GM18873 (cell line): ENCODE measurements at regions not wholly inside any gene's neighbourhood (a gene's known extent, or its start where the extent isn't known, plus 50 kb on each side); places are given as distances from the start of the nearest gene placed in this dataset.
A peak's percentile ranks its signal among the peaks of the same experiment; 100 is the strongest.

Source experiments
- ATAC-seq: cut with Tn5 transposase; IDR thresholded peaks from one replicate; pipeline ENCODE4 v1.9.1; 2021; ENCODE audit warnings: mild to moderate bottlenecking, moderate library complexity, moderate number of reproducible peaks; ENCODE audit not compliant: unreplicated experiment, low FRiP score

GRCh38 chr5:116674881-116675625 is 100.4 kb upstream of the SEMA6A start:
- no peak for ATAC-seq

GRCh38 chr5:116673453-116673852 is 98.8 kb upstream of the SEMA6A start:
- ATAC-seq = no peak

GRCh38 chr5:116672203-116672602 is 97.6 kb upstream of the SEMA6A start:
- ATAC-seq = no peak

GRCh38 chr5:116671211-116671736 is 96.7 kb upstream of the SEMA6A start:
- ATAC-seq = peak; percentile 98

- no peak for ATAC-seq
These were observed 94.8 kb upstream of the SEMA6A start for GRCh38 chr5:116669261-116670031.

GRCh38 chr5:116668390-116668789 is 93.8 kb upstream of the SEMA6A start:
- no peak for ATAC-seq

- ATAC-seq = no peak
These were observed 92.3 kb upstream of the SEMA6A start for GRCh38 chr5:116666901-116667300.

GRCh38 chr5:116664988-116665387 is 90.4 kb upstream of the SEMA6A start:
- ATAC-seq = no peak

GRCh38 chr5:116663081-116663480 is 88.5 kb upstream of the SEMA6A start:
- no peak for ATAC-seq

GRCh38 chr5:116661419-116661818 is 86.8 kb upstream of the SEMA6A start:
- ATAC-seq = no peak

- ATAC-seq = no peak
These were observed 86.3 kb upstream of the SEMA6A start for GRCh38 chr5:116660929-116661328.

GRCh38 chr5:116658830-116659229 is 84.2 kb upstream of the SEMA6A start:
- no peak for ATAC-seq

GRCh38 chr5:116658141-116658540 is 83.5 kb upstream of the SEMA6A start:
- no peak for ATAC-seq

- no peak for ATAC-seq
These were observed 80.8 kb upstream of the SEMA6A start for GRCh38 chr5:116655431-116655830.

- ATAC-seq = no peak
These were observed 80.3 kb upstream of the SEMA6A start for GRCh38 chr5:116654925-116655324.

- ATAC-seq = no peak
These were observed 78.3 kb upstream of the SEMA6A start for GRCh38 chr5:116652903-116653302.

GRCh38 chr5:116652196-116652729 is 77.6 kb upstream of the SEMA6A start:
- ATAC-seq = peak; percentile 90

GRCh38 chr5:116651653-116652052 is 77.0 kb upstream of the SEMA6A start:
- no peak for ATAC-seq

GRCh38 chr5:116650964-116651363 is 76.3 kb upstream of the SEMA6A start:
- no peak for ATAC-seq

- ATAC-seq = no peak
These were observed 75.9 kb upstream of the SEMA6A start for GRCh38 chr5:116650544-116650943.

GRCh38 chr5:116646611-116647289 is 72.1 kb upstream of the SEMA6A start:
- no peak for ATAC-seq
